ENCODE measurements at regions not wholly inside any gene's neighbourhood (a gene's known extent, or its start where the extent isn't known, plus 50 kb on each side); places are given as distances from the start of the nearest gene placed in this dataset.

DNA sequence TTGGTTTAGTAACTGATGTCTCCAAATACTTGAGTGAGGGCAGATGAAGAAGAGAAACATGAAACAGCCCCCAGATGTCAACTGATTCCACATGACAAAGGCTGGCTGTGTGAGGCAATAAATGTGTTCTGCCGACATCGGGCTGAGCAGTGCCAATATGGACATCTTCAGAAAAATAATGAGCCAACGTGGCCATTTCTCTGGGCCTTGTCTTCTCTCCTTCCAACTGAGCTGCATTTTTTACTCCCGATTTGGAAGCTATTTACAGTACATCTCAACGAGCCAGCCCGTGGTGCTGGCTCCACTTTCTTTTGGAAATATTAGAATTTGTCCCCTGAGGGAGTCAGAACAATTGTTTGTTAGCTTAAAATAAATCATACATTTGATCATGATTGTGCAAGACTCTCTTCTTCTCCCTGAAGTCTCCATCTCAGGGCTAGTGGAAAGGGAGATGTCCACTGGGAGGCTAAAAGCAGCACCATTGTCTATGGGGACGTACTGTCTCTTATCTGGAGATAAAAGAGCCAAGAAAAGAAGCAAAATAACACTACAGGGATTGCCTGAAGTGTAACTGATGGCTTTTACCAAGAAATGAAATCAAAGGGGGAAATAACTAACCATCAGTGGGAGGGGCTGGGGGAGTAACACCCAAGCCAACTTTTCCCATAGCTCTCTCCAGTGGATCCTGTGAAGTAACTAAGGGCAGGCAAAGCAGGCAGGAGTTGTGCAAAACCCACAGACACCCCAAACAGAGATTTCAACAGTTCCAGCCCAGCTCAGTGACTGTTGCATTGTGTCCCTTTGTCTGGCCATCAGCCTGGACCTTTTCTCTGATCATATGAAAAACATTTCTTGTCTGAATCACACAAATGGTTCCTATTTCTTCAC, 114.8 kb downstream of the RDH14 start:
- no peak for DNase-seq
- Mint-ChIP-seq H3K36me3 (ENCODE audit: low read depth) (no peaks in the 10 kb centered on the region), H3K4me1 (no peaks in the 10 kb centered on the region), H3K9me3 (no peaks in the 10 kb centered on the region), H3K27ac (no peak overlapping the region), H3K27me3 (peaks cover 10% of the 10 kb centered on the region), H3K4me3 (no peak overlapping the region)
- intact Hi-C loops (cut with micrococcal nuclease) = no loop called here

DNA sequence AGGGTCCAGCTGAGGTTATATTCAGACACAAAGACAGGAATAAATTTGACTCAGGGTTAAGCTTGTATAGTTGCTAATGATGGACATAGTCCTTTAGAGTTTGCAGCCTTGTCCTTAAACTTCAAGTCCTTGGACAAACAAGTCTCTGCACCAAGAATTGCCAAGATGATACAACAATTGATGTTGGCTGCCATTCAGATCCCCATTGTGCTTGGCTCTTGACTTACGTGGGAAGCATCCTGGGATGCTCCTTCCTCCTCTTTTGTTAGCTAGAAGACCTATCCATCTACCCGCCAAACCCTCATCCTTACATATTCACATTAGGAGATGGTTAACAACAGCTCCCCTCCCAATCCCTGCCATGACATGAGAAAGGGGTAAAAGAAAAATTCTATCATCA, 115.6 kb downstream of the RDH14 start:
- no peaks in the 10 kb centered on the region for H3K4me1 Mint-ChIP-seq
- no peaks in the 10 kb centered on the region for H3K36me3 Mint-ChIP-seq (ENCODE audit: low read depth)
- DNase-seq = no peak
- no peak overlapping the region for H3K4me3 Mint-ChIP-seq
- H3K27me3 Mint-ChIP-seq = peaks cover 12% of the 10 kb centered on the region
- intact Hi-C loops (cut with micrococcal nuclease) = no loop called here
- H3K9me3 Mint-ChIP-seq = no peaks in the 10 kb centered on the region
- H3K27ac Mint-ChIP-seq = no peak overlapping the region

GRCh38 chr2:18441583-18441982, 118.9 kb downstream of the RDH14 start:
- H3K4me3 Mint-ChIP-seq = no peak overlapping the region
- H3K27ac Mint-ChIP-seq = no peak overlapping the region
- no peaks in the 10 kb centered on the region for H3K4me1 Mint-ChIP-seq
- H3K9me3 Mint-ChIP-seq = no peaks in the 10 kb centered on the region
- peaks cover 15% of the 10 kb centered on the region for H3K27me3 Mint-ChIP-seq
- DNase-seq = no peak
- H3K36me3 Mint-ChIP-seq (ENCODE audit: low read depth) = no peaks in the 10 kb centered on the region
- intact Hi-C loops (cut with micrococcal nuclease) = no loop called here

GRCh38 chr2:18440777-18441176, 119.7 kb downstream of the RDH14 start:
- no peak for DNase-seq
- H3K27me3 Mint-ChIP-seq = peaks cover 14% of the 10 kb centered on the region
- no peak overlapping the region for H3K4me3 Mint-ChIP-seq
- intact Hi-C loops (cut with micrococcal nuclease) = no loop called here
- H3K9me3 Mint-ChIP-seq = no peaks in the 10 kb centered on the region
- no peaks in the 10 kb centered on the region for H3K4me1 Mint-ChIP-seq
- H3K36me3 Mint-ChIP-seq (ENCODE audit: low read depth) = no peaks in the 10 kb centered on the region
- no peak overlapping the region for H3K27ac Mint-ChIP-seq

- DNase-seq = peak; percentile 22
- intact Hi-C loops (cut with micrococcal nuclease) = no loop called here
- no peaks in the 10 kb centered on the region for H3K36me3 Mint-ChIP-seq (ENCODE audit: low read depth)
- no peak overlapping the region for H3K27ac Mint-ChIP-seq
- H3K27me3 Mint-ChIP-seq = peaks cover 13% of the 10 kb centered on the region
- H3K4me1 Mint-ChIP-seq = no peaks in the 10 kb centered on the region
- no peaks in the 10 kb centered on the region for H3K9me3 Mint-ChIP-seq
- H3K4me3 Mint-ChIP-seq = no peak overlapping the region
Measured at GRCh38 chr2:18440141-18440661, 120.3 kb downstream of the RDH14 start.

DNA sequence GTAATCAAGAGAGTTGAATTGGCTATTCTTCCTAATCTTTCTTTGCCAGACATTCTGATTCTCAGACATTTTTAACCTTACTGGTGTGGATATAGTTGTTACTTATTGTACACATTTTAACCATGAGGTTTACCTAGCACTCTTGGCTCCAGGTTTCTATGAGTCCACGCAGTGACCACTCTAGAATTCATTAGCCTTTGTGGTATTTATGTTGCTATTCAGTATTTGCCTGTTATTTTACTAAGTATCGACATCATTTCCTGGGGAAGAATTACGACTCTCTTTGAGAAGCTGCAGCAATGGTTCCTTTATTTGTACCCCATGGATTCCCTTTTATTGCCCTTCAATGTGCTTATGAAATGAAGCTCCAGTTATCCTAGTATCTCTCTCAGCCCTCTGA, 120.7 kb downstream of the RDH14 start:
- Mint-ChIP-seq H3K4me3 (no peak overlapping the region), H3K36me3 (ENCODE audit: low read depth) (no peaks in the 10 kb centered on the region), H3K9me3 (no peaks in the 10 kb centered on the region), H3K4me1 (no peaks in the 10 kb centered on the region), H3K27me3 (peaks cover 13% of the 10 kb centered on the region), H3K27ac (no peak overlapping the region)
- intact Hi-C loops (cut with micrococcal nuclease) = no loop called here
- DNase-seq = peak; percentile 3

GRCh38 chr2:18437909-18438308, 122.5 kb downstream of the RDH14 start:
- no peak for DNase-seq
- H3K9me3 Mint-ChIP-seq = no peaks in the 10 kb centered on the region
- H3K27me3 Mint-ChIP-seq = peaks cover 9% of the 10 kb centered on the region
- no peaks in the 10 kb centered on the region for H3K4me1 Mint-ChIP-seq
- H3K4me3 Mint-ChIP-seq = no peak overlapping the region
- H3K36me3 Mint-ChIP-seq (ENCODE audit: low read depth) = no peaks in the 10 kb centered on the region
- intact Hi-C loops (cut with micrococcal nuclease) = no loop called here
- no peak overlapping the region for H3K27ac Mint-ChIP-seq

GRCh38 chr2:18436503-18437005, 123.9 kb downstream of the RDH14 start:
- DNase-seq = no peak
- Mint-ChIP-seq H3K27ac (no peak overlapping the region), H3K4me1 (no peaks in the 10 kb centered on the region), H3K9me3 (no peaks in the 10 kb centered on the region), H3K4me3 (no peak overlapping the region), H3K36me3 (ENCODE audit: low read depth) (no peaks in the 10 kb centered on the region), H3K27me3 (peaks cover 8% of the 10 kb centered on the region)
- intact Hi-C loops (cut with micrococcal nuclease) = no loop called here

GRCh38 chr2:18435426-18436037, 124.9 kb downstream of the RDH14 start:
- no peaks in the 10 kb centered on the region for H3K4me1 Mint-ChIP-seq

DNA sequence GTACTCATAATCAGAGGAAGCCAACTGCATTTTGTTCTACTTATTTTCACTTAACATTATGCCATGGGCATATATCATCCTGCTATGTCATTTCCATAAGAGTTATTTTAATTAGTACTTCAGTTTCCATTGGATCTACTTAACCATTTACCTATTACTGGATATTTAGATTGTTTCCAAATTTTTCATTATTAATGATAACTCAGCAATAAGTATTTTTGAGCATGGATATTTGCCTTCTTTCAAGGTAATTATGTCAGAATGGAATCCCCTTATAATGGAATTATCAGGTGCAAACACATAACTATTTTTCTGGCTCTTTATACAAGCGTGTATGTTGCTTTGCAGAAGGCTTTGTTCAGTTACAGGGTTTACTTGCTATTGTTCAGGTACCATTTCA, 126.6 kb downstream of the RDH14 start:
- no peaks in the 10 kb centered on the region for H3K36me3 Mint-ChIP-seq (ENCODE audit: low read depth)
- intact Hi-C loops (cut with micrococcal nuclease) = no loop called here
- H3K4me1 Mint-ChIP-seq = no peaks in the 10 kb centered on the region
- H3K4me3 Mint-ChIP-seq = no peak overlapping the region
- H3K27me3 Mint-ChIP-seq = peaks cover 3% of the 10 kb centered on the region
- H3K9me3 Mint-ChIP-seq = no peaks in the 10 kb centered on the region
- no peak for DNase-seq
- H3K27ac Mint-ChIP-seq = no peak overlapping the region

More at GRCh38 chr2:18435426-18436037, 124.9 kb downstream of the RDH14 start:
- Mint-ChIP-seq H3K27me3 (peaks cover 8% of the 10 kb centered on the region), H3K9me3 (no peaks in the 10 kb centered on the region), H3K36me3 (ENCODE audit: low read depth) (no peaks in the 10 kb centered on the region), H3K4me3 (no peak overlapping the region), H3K27ac (no peak overlapping the region)
- intact Hi-C loops (cut with micrococcal nuclease) = no loop called here
- DNase-seq = peak; percentile 65

GRCh38 chr2:18432999-18433398, 127.5 kb downstream of the RDH14 start:
- no peak overlapping the region for H3K27ac Mint-ChIP-seq
- H3K4me1 Mint-ChIP-seq = no peaks in the 10 kb centered on the region
- no peaks in the 10 kb centered on the region for H3K9me3 Mint-ChIP-seq
- no peak for DNase-seq
- no peak overlapping the region for H3K4me3 Mint-ChIP-seq
- intact Hi-C loops (cut with micrococcal nuclease) = no loop called here
- H3K27me3 Mint-ChIP-seq = peaks cover 3% of the 10 kb centered on the region
- H3K36me3 Mint-ChIP-seq (ENCODE audit: low read depth) = no peaks in the 10 kb centered on the region

- intact Hi-C loops (cut with micrococcal nuclease) = no loop called here
- DNase-seq = no peak
- no peak overlapping the region for H3K4me3 Mint-ChIP-seq
- H3K4me1 Mint-ChIP-seq = no peaks in the 10 kb centered on the region
- no peaks in the 10 kb centered on the region for H3K9me3 Mint-ChIP-seq
- H3K27me3 Mint-ChIP-seq = peaks cover 3% of the 10 kb centered on the region
- H3K27ac Mint-ChIP-seq = no peak overlapping the region
- no peaks in the 10 kb centered on the region for H3K36me3 Mint-ChIP-seq (ENCODE audit: low read depth)
Measured at GRCh38 chr2:18430996-18431748, 129.3 kb downstream of the RDH14 start.

- H3K27me3 Mint-ChIP-seq = peaks cover 10% of the 10 kb centered on the region
- intact Hi-C loops (cut with micrococcal nuclease) = no loop called here
- H3K36me3 Mint-ChIP-seq (ENCODE audit: low read depth) = no peaks in the 10 kb centered on the region
- no peak for DNase-seq
- H3K27ac Mint-ChIP-seq = no peak overlapping the region
- no peaks in the 10 kb centered on the region for H3K4me1 Mint-ChIP-seq
- no peaks in the 10 kb centered on the region for H3K9me3 Mint-ChIP-seq
- no peak overlapping the region for H3K4me3 Mint-ChIP-seq
Measured at GRCh38 chr2:18428516-18428915, 131.9 kb downstream of the RDH14 start.

GRCh38 chr2:18427762-18428161, 132.7 kb downstream of the RDH14 start:
- Mint-ChIP-seq H3K27me3 (peaks cover 8% of the 10 kb centered on the region), H3K4me1 (no peaks in the 10 kb centered on the region), H3K4me3 (no peak overlapping the region), H3K27ac (no peak overlapping the region), H3K9me3 (no peaks in the 10 kb centered on the region), H3K36me3 (ENCODE audit: low read depth) (no peaks in the 10 kb centered on the region)
- intact Hi-C loops (cut with micrococcal nuclease) = no loop called here
- DNase-seq = no peak
